ENCODE measurements at regions not wholly inside any gene's neighbourhood (a gene's known extent, or its start where the extent isn't known, plus 50 kb on each side); places are given as distances from the start of the nearest gene placed in this dataset.

DNA sequence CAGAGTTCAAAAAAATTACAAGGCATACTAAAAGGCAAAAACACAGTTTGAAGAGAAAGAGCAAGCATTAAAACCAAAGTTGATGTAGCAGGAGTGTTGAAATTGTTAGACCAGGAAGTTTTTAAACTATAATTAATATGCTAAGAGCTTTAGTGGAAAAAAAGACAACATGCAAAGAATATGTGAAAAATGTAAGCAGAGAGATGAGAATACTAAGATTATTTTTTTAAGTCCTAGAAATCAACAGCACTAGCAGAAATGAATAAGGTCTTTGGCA lies 192.6 kb downstream of the ERMARD start:
- TF ChIP-seq TAF1 (IDR thresholded peaks at IDR 0.05; ENCODE audit: low read depth, low read length) (no peak), POLR2A (IDR thresholded peaks at IDR 0.05; ENCODE audit: low read depth, low read length) (no peak)
